SK-N-SH treated with all-trans-retinoic acid at 6 μM for 48 hours (cell line): ENCODE measurements at regions not wholly inside any gene's neighbourhood (a gene's known extent, or its start where the extent isn't known, plus 50 kb on each side); places are given as distances from the start of the nearest gene placed in this dataset.

ENCODE experiments used
- ATAC-seq: fragments of 200-7000 bp; cut with Tn5 transposase; 3 replicates; pipeline ENCODE4 v1.9.1; 2020; ENCODE audit warnings: mild to moderate bottlenecking, moderate library complexity
- ARNTL ChIP-seq: fragments of 450-650 bp; formaldehyde crosslinking; IDR thresholded peaks from 2 replicates; pipeline ENCODE4 v1.5.0; 2020; ENCODE audit warnings: low read depth, mild to moderate bottlenecking, moderate library complexity, borderline replicate concordance
- BACH2 ChIP-seq: fragments of 250-450 bp; sonication (Bioruptor Pico); IDR thresholded peaks from 2 replicates; pipeline ENCODE4 v1.9.0; 2021; ENCODE audit warnings: mild to moderate bottlenecking, borderline replicate concordance
- CSDC2 ChIP-seq: fragments of 250-450 bp; sonication (Bioruptor Pico); IDR thresholded peaks from 2 replicates; pipeline ENCODE4 v1.5.0; 2020; ENCODE audit warnings: mild to moderate bottlenecking, moderate library complexity
- ESRRG ChIP-seq: fragments of 250-450 bp; sonication (Bioruptor Pico); IDR thresholded peaks from 2 replicates; pipeline ENCODE4 v1.6.1; 2021; ENCODE audit warnings: mild to moderate bottlenecking
- GLIS3 ChIP-seq: fragments of 250-450 bp; sonication (Bioruptor Pico); IDR thresholded peaks from 2 replicates; pipeline ENCODE4 v1.5.0; 2020; ENCODE audit warnings: mild to moderate bottlenecking, moderate library complexity
- ISL1 ChIP-seq: fragments of 250-450 bp; sonication (Bioruptor Pico); IDR thresholded peaks from 2 replicates; pipeline ENCODE4 v2.1.2; 2022; ENCODE audit warnings: mild to moderate bottlenecking, moderate library complexity
- OSR1 ChIP-seq: fragments of 250-450 bp; sonication (Bioruptor Pico); IDR thresholded peaks from 2 replicates; pipeline ENCODE4 v1.8.0; 2022; ENCODE audit warnings: moderate library complexity, mild to moderate bottlenecking, inconsistent platforms
- PPARA ChIP-seq: fragments of 250-450 bp; sonication (Bioruptor Pico); IDR thresholded peaks from 2 replicates; pipeline ENCODE4 v1.5.0; 2020; ENCODE audit warnings: mild to moderate bottlenecking, borderline replicate concordance
- RARB ChIP-seq: fragments of 250-450 bp; sonication (Bioruptor Pico); IDR thresholded peaks from 2 replicates; pipeline ENCODE4 v1.8.0; 2021; ENCODE audit warnings: mild to moderate bottlenecking, moderate library complexity
- SNAI2 ChIP-seq: fragments of 250-450 bp; sonication (Bioruptor Pico); IDR thresholded peaks from 2 replicates; pipeline ENCODE4 v1.5.0; 2020; ENCODE audit warnings: mild to moderate bottlenecking, moderate library complexity
- TCF4 ChIP-seq: fragments of 250-450 bp; sonication (Bioruptor Pico); IDR thresholded peaks from 2 replicates; pipeline ENCODE4 v1.8.0; 2021; ENCODE audit warnings: mild to moderate bottlenecking, moderate library complexity, borderline replicate concordance
- TOX ChIP-seq: fragments of 250-450 bp; sonication (Bioruptor Pico); IDR thresholded peaks from 2 replicates; pipeline ENCODE4 v1.8.0; 2021; ENCODE audit warnings: mild to moderate bottlenecking, moderate library complexity, borderline replicate concordance
- ZC3H10 ChIP-seq: fragments of 250-450 bp; sonication (Bioruptor Pico); IDR thresholded peaks from 2 replicates; pipeline ENCODE4 v1.5.1; 2021; ENCODE audit warnings: mild to moderate bottlenecking, moderate library complexity
- ZFP3 ChIP-seq: fragments of 250-450 bp; sonication (Bioruptor Pico); IDR thresholded peaks from 2 replicates; pipeline ENCODE4 v1.5.0; 2020; ENCODE audit warnings: mild to moderate bottlenecking, moderate library complexity
- ZNF565 ChIP-seq: fragments of 450-650 bp; formaldehyde crosslinking; conservative IDR thresholded peaks from 2 replicates; pipeline ENCODE4 v1.5.0; 2020; ENCODE audit warnings: low read depth, mild to moderate bottlenecking, moderate library complexity
- ZNF70 ChIP-seq: fragments of 450-650 bp; formaldehyde crosslinking; IDR thresholded peaks from 2 replicates; pipeline ENCODE4 v1.5.0; 2020; ENCODE audit warnings: mild to moderate bottlenecking, moderate library complexity
- ZNF8 ChIP-seq: fragments of 450-650 bp; formaldehyde crosslinking; IDR thresholded peaks from 2 replicates; pipeline ENCODE4 v1.5.0; 2020; ENCODE audit warnings: mild to moderate bottlenecking, moderate library complexity
- TF ChIP-seq, protein P1 (sequence below): fragments of 250-450 bp; sonication (Bioruptor Pico); IDR thresholded peaks from 2 replicates; pipeline ENCODE4 v1.5.0; 2020; ENCODE audit warnings: mild to moderate bottlenecking, moderate library complexity
- TF ChIP-seq, protein P2 (sequence below): fragments of 250-450 bp; sonication (Bioruptor Pico); IDR thresholded peaks from 2 replicates; pipeline ENCODE4 v1.5.1; 2021; ENCODE audit warnings: mild to moderate bottlenecking, moderate library complexity
- TF ChIP-seq, protein P3 (sequence below): fragments of 250-450 bp; sonication (Bioruptor Pico); IDR thresholded peaks from 2 replicates; pipeline ENCODE4 v1.5.1; 2020; ENCODE audit warnings: low read depth, mild to moderate bottlenecking, moderate library complexity
- TF ChIP-seq, protein P4 (sequence below): fragments of 250-450 bp; sonication (Bioruptor Pico); IDR thresholded peaks from 2 replicates; pipeline ENCODE4 v1.8.0; 2021; ENCODE audit warnings: low read depth, mild to moderate bottlenecking, moderate library complexity, borderline replicate concordance

DNA sequence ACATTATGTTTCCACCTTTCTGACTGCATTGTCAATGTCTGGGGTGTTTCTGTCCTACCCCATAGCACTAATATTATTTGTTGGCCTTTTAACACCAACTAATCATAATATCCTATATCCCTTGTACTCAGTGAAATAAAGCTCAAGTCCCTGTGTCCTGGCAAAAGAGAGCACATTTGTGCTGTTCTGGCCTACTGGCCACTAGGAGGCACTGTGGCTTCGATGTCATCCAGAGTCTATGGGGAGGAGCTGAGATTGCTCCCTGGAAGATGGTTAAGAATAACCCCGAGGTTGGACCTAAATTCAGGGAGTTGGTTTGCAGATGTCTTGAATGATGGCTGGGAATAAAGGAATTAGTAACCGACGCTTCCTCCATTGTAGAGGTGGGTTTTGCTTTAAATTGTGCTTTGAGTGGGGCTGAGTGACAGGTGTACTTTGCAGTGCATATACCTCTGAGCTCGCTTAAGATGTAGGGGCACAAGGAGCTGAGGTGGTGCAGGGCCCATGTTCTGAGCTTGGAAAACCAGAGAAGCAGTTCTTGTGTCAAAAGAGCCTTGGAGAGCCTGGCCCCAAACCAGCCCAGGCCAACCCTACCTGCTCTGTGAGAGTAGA, 191.2 kb upstream of the PRSS1 start:
- TF ChIP-seq BACH2 (CRISPR knock-in tag) (no peak), ZFP3 (CRISPR knock-in tag) (no peak), TCF4 (CRISPR knock-in tag) (no peak), SNAI2 (CRISPR knock-in tag) (no peak), ZC3H10 (no peak), PPARA (CRISPR knock-in tag) (no peak), TOX (CRISPR knock-in tag) (no peak), ARNTL (CRISPR knock-in tag) (no peak), CSDC2 (CRISPR knock-in tag) (no peak), GLIS3 (no peak)
- TF ChIP-seq, protein P1, sequence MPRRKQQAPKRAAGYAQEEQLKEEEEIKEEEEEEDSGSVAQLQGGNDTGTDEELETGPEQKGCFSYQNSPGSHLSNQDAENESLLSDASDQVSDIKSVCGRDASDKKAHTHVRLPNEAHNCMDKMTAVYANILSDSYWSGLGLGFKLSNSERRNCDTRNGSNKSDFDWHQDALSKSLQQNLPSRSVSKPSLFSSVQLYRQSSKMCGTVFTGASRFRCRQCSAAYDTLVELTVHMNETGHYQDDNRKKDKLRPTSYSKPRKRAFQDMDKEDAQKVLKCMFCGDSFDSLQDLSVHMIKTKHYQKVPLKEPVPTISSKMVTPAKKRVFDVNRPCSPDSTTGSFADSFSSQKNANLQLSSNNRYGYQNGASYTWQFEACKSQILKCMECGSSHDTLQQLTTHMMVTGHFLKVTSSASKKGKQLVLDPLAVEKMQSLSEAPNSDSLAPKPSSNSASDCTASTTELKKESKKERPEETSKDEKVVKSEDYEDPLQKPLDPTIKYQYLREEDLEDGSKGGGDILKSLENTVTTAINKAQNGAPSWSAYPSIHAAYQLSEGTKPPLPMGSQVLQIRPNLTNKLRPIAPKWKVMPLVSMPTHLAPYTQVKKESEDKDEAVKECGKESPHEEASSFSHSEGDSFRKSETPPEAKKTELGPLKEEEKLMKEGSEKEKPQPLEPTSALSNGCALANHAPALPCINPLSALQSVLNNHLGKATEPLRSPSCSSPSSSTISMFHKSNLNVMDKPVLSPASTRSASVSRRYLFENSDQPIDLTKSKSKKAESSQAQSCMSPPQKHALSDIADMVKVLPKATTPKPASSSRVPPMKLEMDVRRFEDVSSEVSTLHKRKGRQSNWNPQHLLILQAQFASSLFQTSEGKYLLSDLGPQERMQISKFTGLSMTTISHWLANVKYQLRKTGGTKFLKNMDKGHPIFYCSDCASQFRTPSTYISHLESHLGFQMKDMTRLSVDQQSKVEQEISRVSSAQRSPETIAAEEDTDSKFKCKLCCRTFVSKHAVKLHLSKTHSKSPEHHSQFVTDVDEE (CRISPR knock-in tag): no peak
- ATAC-seq: peak; percentile 56

DNA sequence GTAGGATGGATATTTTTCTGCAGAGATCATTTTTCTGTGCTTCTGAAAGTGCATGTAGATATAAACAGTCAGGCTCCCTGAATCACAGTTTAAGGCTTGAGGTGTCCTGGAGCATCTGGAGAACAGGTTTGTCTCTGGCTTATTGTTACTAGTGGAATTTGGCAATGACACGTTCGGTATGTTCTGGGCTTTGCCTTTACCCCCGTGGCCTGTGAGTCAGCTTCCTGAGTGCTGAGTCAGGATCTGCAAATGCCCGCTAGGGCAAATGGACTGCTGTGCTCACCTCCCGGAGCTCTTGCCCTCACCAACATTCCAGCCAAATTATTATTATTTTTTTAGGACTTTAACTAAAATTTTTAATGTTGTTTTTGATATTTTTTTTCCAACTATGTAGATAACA, 192.5 kb upstream of the PRSS1 start:
- peak; percentile 89 for ATAC-seq
- TF ChIP-seq GLIS3: no peak
- TF ChIP-seq, protein P2, sequence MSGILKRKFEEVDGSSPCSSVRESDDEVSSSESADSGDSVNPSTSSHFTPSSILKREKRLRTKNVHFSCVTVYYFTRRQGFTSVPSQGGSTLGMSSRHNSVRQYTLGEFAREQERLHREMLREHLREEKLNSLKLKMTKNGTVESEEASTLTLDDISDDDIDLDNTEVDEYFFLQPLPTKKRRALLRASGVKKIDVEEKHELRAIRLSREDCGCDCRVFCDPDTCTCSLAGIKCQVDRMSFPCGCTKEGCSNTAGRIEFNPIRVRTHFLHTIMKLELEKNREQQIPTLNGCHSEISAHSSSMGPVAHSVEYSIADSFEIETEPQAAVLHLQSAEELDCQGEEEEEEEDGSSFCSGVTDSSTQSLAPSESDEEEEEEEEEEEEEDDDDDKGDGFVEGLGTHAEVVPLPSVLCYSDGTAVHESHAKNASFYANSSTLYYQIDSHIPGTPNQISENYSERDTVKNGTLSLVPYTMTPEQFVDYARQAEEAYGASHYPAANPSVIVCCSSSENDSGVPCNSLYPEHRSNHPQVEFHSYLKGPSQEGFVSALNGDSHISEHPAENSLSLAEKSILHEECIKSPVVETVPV (CRISPR knock-in tag): no peak
- TF ChIP-seq ESRRG (CRISPR knock-in tag): no peak
- no peak for TF ChIP-seq OSR1 (CRISPR knock-in tag)
- peak; percentile 53 for TF ChIP-seq ISL1 (CRISPR knock-in tag)
- TF ChIP-seq RARB (CRISPR knock-in tag): peak; percentile 45; the same call in 1 of the 2 replicates
- TF ChIP-seq TCF4 (CRISPR knock-in tag): no peak; the same call in 1 of the 2 replicates
- TF ChIP-seq, protein P3, sequence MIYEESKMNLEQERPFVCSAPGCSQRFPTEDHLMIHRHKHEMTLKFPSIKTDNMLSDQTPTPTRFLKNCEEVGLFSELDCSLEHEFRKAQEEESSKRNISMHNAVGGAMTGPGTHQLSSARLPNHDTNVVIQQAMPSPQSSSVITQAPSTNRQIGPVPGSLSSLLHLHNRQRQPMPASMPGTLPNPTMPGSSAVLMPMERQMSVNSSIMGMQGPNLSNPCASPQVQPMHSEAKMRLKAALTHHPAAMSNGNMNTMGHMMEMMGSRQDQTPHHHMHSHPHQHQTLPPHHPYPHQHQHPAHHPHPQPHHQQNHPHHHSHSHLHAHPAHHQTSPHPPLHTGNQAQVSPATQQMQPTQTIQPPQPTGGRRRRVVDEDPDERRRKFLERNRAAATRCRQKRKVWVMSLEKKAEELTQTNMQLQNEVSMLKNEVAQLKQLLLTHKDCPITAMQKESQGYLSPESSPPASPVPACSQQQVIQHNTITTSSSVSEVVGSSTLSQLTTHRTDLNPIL (CRISPR knock-in tag): no peak
- TF ChIP-seq BACH2 (CRISPR knock-in tag): no peak
- TF ChIP-seq TOX (CRISPR knock-in tag): no peak
- no peak for TF ChIP-seq ZNF70 (CRISPR knock-in tag)
- TF ChIP-seq ZNF565: no peak
- TF ChIP-seq, protein P1 (CRISPR knock-in tag): 0 out of 2 replicates have a peak, but pooled peaks have one; percentile 22
- TF ChIP-seq, protein P4, sequence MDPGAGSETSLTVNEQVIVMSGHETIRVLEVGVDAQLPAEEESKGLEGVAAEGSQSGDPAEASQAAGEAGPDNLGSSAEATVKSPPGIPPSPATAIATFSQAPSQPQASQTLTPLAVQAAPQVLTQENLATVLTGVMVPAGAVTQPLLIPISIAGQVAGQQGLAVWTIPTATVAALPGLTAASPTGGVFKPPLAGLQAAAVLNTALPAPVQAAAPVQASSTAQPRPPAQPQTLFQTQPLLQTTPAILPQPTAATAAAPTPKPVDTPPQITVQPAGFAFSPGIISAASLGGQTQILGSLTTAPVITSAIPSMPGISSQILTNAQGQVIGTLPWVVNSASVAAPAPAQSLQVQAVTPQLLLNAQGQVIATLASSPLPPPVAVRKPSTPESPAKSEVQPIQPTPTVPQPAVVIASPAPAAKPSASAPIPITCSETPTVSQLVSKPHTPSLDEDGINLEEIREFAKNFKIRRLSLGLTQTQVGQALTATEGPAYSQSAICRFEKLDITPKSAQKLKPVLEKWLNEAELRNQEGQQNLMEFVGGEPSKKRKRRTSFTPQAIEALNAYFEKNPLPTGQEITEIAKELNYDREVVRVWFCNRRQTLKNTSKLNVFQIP (CRISPR knock-in tag): no peak
- TF ChIP-seq SNAI2 (CRISPR knock-in tag): no peak
- no peak for TF ChIP-seq ZFP3 (CRISPR knock-in tag)
- no peak for TF ChIP-seq ZC3H10
- TF ChIP-seq CSDC2 (CRISPR knock-in tag): no peak
- TF ChIP-seq ZNF8 (CRISPR knock-in tag): no peak
